Activated CD4-positive, alpha-beta T cell treated with anti-CD3 and anti-CD28 coated beads for 36 hours (primary cell): ENCODE measurements at regions not wholly inside any gene's neighbourhood (a gene's known extent, or its start where the extent isn't known, plus 50 kb on each side); places are given as distances from the start of the nearest gene placed in this dataset.
"Not testable (repeated sequence)": the region's sequence is repeated elsewhere in the genome, so short reads cannot be mapped to it uniquely, and the experiment has no call there.

ENCODE experiments used
- ATAC-seq: fragments of 200-7000 bp; cut with Tn5 transposase; one replicate; pipeline ENCODE4 v1.10.0; 2021; ENCODE audit warnings: mild to moderate bottlenecking, moderate library complexity
- CTCF ChIA-PET: fragments of 350-600 bp; sonication (Branson Sonifier 250); formaldehyde crosslinking; loops from one replicate; lab custom pipeline; 2021; ENCODE audit warnings: antibody characterized with exemption; lab: Charles Lee
- POLR2A ChIA-PET: fragments of 350-600 bp; sonication (Branson Sonifier 250); formaldehyde crosslinking; loops from one replicate; lab custom pipeline; 2021; ENCODE audit warnings: antibody characterized with exemption, inconsistent platforms; lab: Charles Lee
- DNase-seq: peaks from one replicate; pipeline ENCODE4 v3.0.0-alpha.2; 2020
- H3K27ac Mint-ChIP-seq: one replicate; pipeline ENCODE4 v1.8.0; 2021; ENCODE audit warnings: mixed read lengths
- H3K27me3 Mint-ChIP-seq: one replicate; pipeline ENCODE4 v1.8.0; 2021; ENCODE audit warnings: mixed read lengths
- H3K36me3 Mint-ChIP-seq: one replicate; pipeline ENCODE4 v1.8.0; 2021; ENCODE audit warnings: low read depth, mixed read lengths
- H3K4me1 Mint-ChIP-seq: one replicate; pipeline ENCODE4 v1.8.0; 2021; ENCODE audit warnings: mixed read lengths
- H3K4me3 Mint-ChIP-seq: one replicate; pipeline ENCODE4 v1.8.0; 2021; ENCODE audit warnings: mild to moderate bottlenecking, moderate library complexity, mixed read lengths
- H3K9me3 Mint-ChIP-seq: one replicate; pipeline ENCODE4 v1.8.0; 2021; ENCODE audit warnings: low read depth, mixed read lengths
- intact Hi-C, 2 experiments: fragments of 100-400 bp; cut with DNase I in 1 of 2; cut with micrococcal nuclease in 1 of 2; formaldehyde crosslinking; loops; one replicate each; pipeline versions ENCODE4 v1.14.2 to v1.15.1; 2022 to 2024; cut with DNase I, micrococcal nuclease

GRCh38 chr6:27593200-27593818 lies 120.4 kb upstream of the ZNF184 start:
- ATAC-seq (peak; percentile 2), DNase-seq (no peak)
- peaks cover 32% of the 10 kb centered on the region for H3K27me3 Mint-ChIP-seq
- no peak overlapping the region for H3K27ac Mint-ChIP-seq
- ChIA-PET CTCF (interaction anchor here (0.6 kb wide), 1 partner anchor 1245 kb away, joined by 5 read pairs; no protein-coding TSS in a partner anchor), POLR2A (no interaction called here)
- H3K36me3 Mint-ChIP-seq, result no peaks in the 10 kb centered on the region
- no peak overlapping the region for H3K4me3 Mint-ChIP-seq
- H3K9me3 Mint-ChIP-seq, result no peaks in the 10 kb centered on the region
- intact Hi-C loops, result loop anchor here (5.0 kb wide), 4 partner anchors 46 to 159 kb away; no protein-coding TSS in a partner anchor
- no peaks in the 10 kb centered on the region for H3K4me1 Mint-ChIP-seq

GRCh38 chr6:27592481-27593199 lies 119.7 kb upstream of the ZNF184 start:
- H3K4me3 Mint-ChIP-seq, result no peak overlapping the region
- H3K4me1 Mint-ChIP-seq, result no peaks in the 10 kb centered on the region
- ChIA-PET CTCF (interaction anchor here (1.4 kb wide), 1 partner anchor 16 kb away, joined by 6 read pairs; no protein-coding TSS in a partner anchor), POLR2A (no interaction called here)
- no peak overlapping the region for H3K27ac Mint-ChIP-seq
- ATAC-seq (peak; percentile 94), DNase-seq (peak; percentile 72)
- no peaks in the 10 kb centered on the region for H3K9me3 Mint-ChIP-seq
- intact Hi-C loops, result loop anchor here (1.0 to 5.0 kb wide), 5 partner anchors 9 to 160 kb away; no protein-coding TSS in a partner anchor
- peaks cover 35% of the 10 kb centered on the region for H3K27me3 Mint-ChIP-seq
- no peaks in the 10 kb centered on the region for H3K36me3 Mint-ChIP-seq

- Mint-ChIP-seq H3K4me3 (no peak overlapping the region), H3K27ac (no peak overlapping the region), H3K36me3 (no peaks in the 10 kb centered on the region), H3K4me1 (no peaks in the 10 kb centered on the region), H3K27me3 (peaks cover 32% of the 10 kb centered on the region), H3K9me3 (no peaks in the 10 kb centered on the region)
- DNase-seq (peak; percentile 17), ATAC-seq (peak; percentile 14)
- ChIA-PET POLR2A (interaction anchor here (0.6 kb wide), 1 partner anchor 9 kb away, joined by 3 read pairs; no protein-coding TSS in a partner anchor), CTCF (interaction anchor here (1.4 kb wide), 1 partner anchor 17 kb away, joined by 6 read pairs; no protein-coding TSS in a partner anchor)
- intact Hi-C loops, result loop anchor here (1.0 to 5.0 kb wide), 5 partner anchors 9 to 160 kb away; no protein-coding TSS in a partner anchor
These were observed 119.0 kb upstream of the ZNF184 start for GRCh38 chr6:27591699-27592480.

GRCh38 chr6:27585316-27585715 lies 112.4 kb upstream of the ZNF184 start:
- DNase-seq, ATAC-seq, POLR2A ChIA-PET, H3K4me1 Mint-ChIP-seq, H3K9me3 Mint-ChIP-seq, H3K4me3 Mint-ChIP-seq, intact Hi-C loops, H3K27ac Mint-ChIP-seq, H3K36me3 Mint-ChIP-seq: not testable (repeated sequence)
- CTCF ChIA-PET, result interaction anchor here (1.1 to 1.2 kb wide), 2 partner anchors 24 to 41 kb away, joined by 3 read pairs; no protein-coding TSS in a partner anchor
- H3K27me3 Mint-ChIP-seq, result peaks cover 60% of the 10 kb centered on the region

GRCh38 chr6:27584326-27584725 lies 111.4 kb upstream of the ZNF184 start:
- H3K4me1 Mint-ChIP-seq, result no peaks in the 10 kb centered on the region
- ChIA-PET POLR2A (no interaction called here), CTCF (interaction anchor here (1.1 to 1.2 kb wide), 2 partner anchors 25 to 42 kb away, joined by 3 read pairs; no protein-coding TSS in a partner anchor)
- DNase-seq, result no peak
- H3K36me3 Mint-ChIP-seq, result no peaks in the 10 kb centered on the region
- H3K27me3 Mint-ChIP-seq, result peaks cover 60% of the 10 kb centered on the region
- H3K9me3 Mint-ChIP-seq, result peaks cover 2% of the 10 kb centered on the region
- H3K4me3 Mint-ChIP-seq, result no peak overlapping the region
- no peak for ATAC-seq
- intact Hi-C loops, result no loop called here
- no peak overlapping the region for H3K27ac Mint-ChIP-seq

- CTCF ChIA-PET, result no interaction called here
- Mint-ChIP-seq H3K27me3 (peaks cover 60% of the 10 kb centered on the region), H3K36me3 (no peaks in the 10 kb centered on the region), H3K4me1 (no peaks in the 10 kb centered on the region), H3K9me3 (peaks cover 2% of the 10 kb centered on the region), H3K27ac (no peak overlapping the region), H3K4me3 (peak overlapping the region; percentile 45)
- intact Hi-C loops, result loop anchor here (1.0 to 2.0 kb wide), 2 partner anchors 9 to 64 kb away; no protein-coding TSS in a partner anchor
- DNase-seq, result peak; percentile 79
- peak; percentile 55 for ATAC-seq
- POLR2A ChIA-PET, result no interaction called here
These were observed 110.2 kb upstream of the ZNF184 start for GRCh38 chr6:27582928-27583725.

GRCh38 chr6:27579973-27580372 lies 107.1 kb upstream of the ZNF184 start:
- H3K4me3 Mint-ChIP-seq, result no peak overlapping the region
- POLR2A ChIA-PET, result no interaction called here
- intact Hi-C loops, result no loop called here
- no peaks in the 10 kb centered on the region for H3K4me1 Mint-ChIP-seq
- peaks cover 2% of the 10 kb centered on the region for H3K9me3 Mint-ChIP-seq
- H3K36me3 Mint-ChIP-seq, result no peaks in the 10 kb centered on the region
- CTCF ChIA-PET, result no interaction called here
- H3K27ac Mint-ChIP-seq, result no peak overlapping the region
- DNase-seq, result no peak
- ATAC-seq, result no peak
- H3K27me3 Mint-ChIP-seq, result peaks cover 49% of the 10 kb centered on the region

- Mint-ChIP-seq H3K36me3 (no peaks in the 10 kb centered on the region), H3K9me3 (no peaks in the 10 kb centered on the region), H3K27me3 (peaks cover 40% of the 10 kb centered on the region), H3K4me1 (no peaks in the 10 kb centered on the region), H3K4me3 (no peak overlapping the region), H3K27ac (no peak overlapping the region)
- CTCF ChIA-PET, result no interaction called here
- POLR2A ChIA-PET, result no interaction called here
- no peak for DNase-seq
- ATAC-seq, result no peak
- intact Hi-C loops, result no loop called here
These were observed 105.0 kb upstream of the ZNF184 start for GRCh38 chr6:27577922-27578321.

GRCh38 chr6:27575594-27576361 lies 102.9 kb upstream of the ZNF184 start:
- intact Hi-C loops, result no loop called here
- Mint-ChIP-seq H3K9me3 (no peaks in the 10 kb centered on the region), H3K27ac (no peak overlapping the region), H3K4me1 (no peaks in the 10 kb centered on the region), H3K4me3 (no peak overlapping the region), H3K36me3 (no peaks in the 10 kb centered on the region), H3K27me3 (peaks cover 32% of the 10 kb centered on the region)
- ATAC-seq (no peak), DNase-seq (no peak)
- ChIA-PET CTCF (interaction anchor here (1.0 kb wide), 1 partner anchor 114 kb away, joined by 3 read pairs; no protein-coding TSS in a partner anchor), POLR2A (no interaction called here)

- ATAC-seq (no peak), DNase-seq (no peak)
- Mint-ChIP-seq H3K27me3 (peaks cover 47% of the 10 kb centered on the region), H3K36me3 (no peaks in the 10 kb centered on the region), H3K4me3 (no peak overlapping the region), H3K4me1 (peaks cover 6% of the 10 kb centered on the region), H3K27ac (no peak overlapping the region), H3K9me3 (no peaks in the 10 kb centered on the region)
- intact Hi-C loops, result no loop called here
- POLR2A ChIA-PET, result no interaction called here
- CTCF ChIA-PET, result no interaction called here
These were observed 95.5 kb upstream of the ZNF184 start for GRCh38 chr6:27568226-27568897.
